ENCODE measurements at regions not wholly inside any gene's neighbourhood (a gene's known extent, or its start where the extent isn't known, plus 50 kb on each side); places are given as distances from the start of the nearest gene placed in this dataset.

GRCh38 chr16:7272567-7273158 is 60.0 kb upstream of the RBFOX1 start:
- TF ChIP-seq EZH2phosphoT487 (IDR thresholded peaks at IDR 0.05; ENCODE audit: borderline replicate concordance, low read length) (no peak), CTCF (IDR thresholded peaks at IDR 0.05; ENCODE audit: low read depth, low read length, poor library complexity, severe bottlenecking) (no peak)
